Activated naive CD4-positive, alpha-beta T cell treated with anti-CD3 and anti-CD28 coated beads, Interleukin-2, amount 50 U/mL, for 72 hours (primary cell): ENCODE measurements at regions not wholly inside any gene's neighbourhood (a gene's known extent, or its start where the extent isn't known, plus 50 kb on each side); places are given as distances from the start of the nearest gene placed in this dataset.

Experiments used
- ATAC-seq, 2 donors: fragments of 150-1000 bp; cut with Tn5 transposase; 2 replicates each; pipeline ENCODE4 v1.10.0; 2021; ENCODE audit warnings: mild to moderate bottlenecking in 2 of 2, moderate library complexity in 2 of 2
- DNase-seq, 2 donors: peaks; one replicate each; pipeline ENCODE4 v3.0.0; 2021 to 2022; ENCODE audit warnings: low spot score in 2 of 2
- H3K27ac Mint-ChIP-seq, 2 donors: one replicate each; pipeline ENCODE4 v1.8.0; 2022; ENCODE audit warnings: mild to moderate bottlenecking in 2 of 2, mixed read lengths in 2 of 2
- H3K36me3 Mint-ChIP-seq, 2 donors: one replicate each; pipeline ENCODE4 v1.8.0; 2022; ENCODE audit warnings: mixed read lengths in 2 of 2
- H3K9me3 Mint-ChIP-seq, 2 donors: one replicate each; pipeline ENCODE4 v1.8.0; 2022; ENCODE audit warnings: mixed read lengths in 2 of 2

- ATAC-seq (no peak), DNase-seq (no peak)
- no peaks in the 10 kb centered on the region for H3K36me3 Mint-ChIP-seq
- no peak overlapping the region for H3K27ac Mint-ChIP-seq
- H3K9me3 Mint-ChIP-seq, result peaks cover 4% of the 10 kb centered on the region in 2 donors
These were observed 113.0 kb upstream of the PROX1 start for GRCh38 chr1:213874789-213875188.

GRCh38 chr1:213876531-213876930, 111.2 kb upstream of the PROX1 start:
- H3K27ac Mint-ChIP-seq, result no peak overlapping the region
- no peaks in the 10 kb centered on the region for H3K9me3 Mint-ChIP-seq
- no peak for ATAC-seq
- DNase-seq, result no peak
- H3K36me3 Mint-ChIP-seq, result peaks cover 0 to 8% of the 10 kb centered on the region in 2 donors

GRCh38 chr1:213883618-213884017, 104.2 kb upstream of the PROX1 start:
- peak in 1 of 2 donors; percentile 37 for ATAC-seq
- Mint-ChIP-seq H3K9me3 (no peaks in the 10 kb centered on the region), H3K27ac (peak overlapping the region in 1 of 2 donors; percentile 24), H3K36me3 (peaks cover 0 to 8% of the 10 kb centered on the region in 2 donors)
- DNase-seq, result no peak

- Mint-ChIP-seq H3K27ac (no peak overlapping the region), H3K36me3 (peaks cover 0 to 8% of the 10 kb centered on the region in 2 donors), H3K9me3 (no peaks in the 10 kb centered on the region)
- DNase-seq (no peak), ATAC-seq (no peak)
These were observed 103.4 kb upstream of the PROX1 start for GRCh38 chr1:213884402-213884801.

GRCh38 chr1:213884942-213885341, 102.8 kb upstream of the PROX1 start:
- ATAC-seq (no peak), DNase-seq (no peak)
- H3K27ac Mint-ChIP-seq, result no peak overlapping the region
- H3K36me3 Mint-ChIP-seq, result peaks cover 0 to 6% of the 10 kb centered on the region in 2 donors
- no peaks in the 10 kb centered on the region for H3K9me3 Mint-ChIP-seq

GRCh38 chr1:213887842-213888241, 99.9 kb upstream of the PROX1 start:
- H3K36me3 Mint-ChIP-seq, result no peaks in the 10 kb centered on the region
- no peak for ATAC-seq
- H3K9me3 Mint-ChIP-seq, result no peaks in the 10 kb centered on the region
- H3K27ac Mint-ChIP-seq, result no peak overlapping the region
- no peak for DNase-seq

- Mint-ChIP-seq H3K36me3 (no peaks in the 10 kb centered on the region), H3K9me3 (peaks cover 3 to 5% of the 10 kb centered on the region in 2 donors), H3K27ac (no peak overlapping the region)
- ATAC-seq, result no peak
- DNase-seq, result no peak
These were observed 95.5 kb upstream of the PROX1 start for GRCh38 chr1:213891989-213892902.

- ATAC-seq, result no peak
- Mint-ChIP-seq H3K36me3 (no peaks in the 10 kb centered on the region), H3K27ac (no peak overlapping the region), H3K9me3 (peaks cover 3 to 5% of the 10 kb centered on the region in 2 donors)
- DNase-seq, result no peak
These were observed 89.1 kb upstream of the PROX1 start for GRCh38 chr1:213898684-213899083.

GRCh38 chr1:213899413-213899812, 88.4 kb upstream of the PROX1 start:
- DNase-seq, result no peak
- Mint-ChIP-seq H3K27ac (no peak overlapping the region), H3K9me3 (peaks cover 3 to 5% of the 10 kb centered on the region in 2 donors), H3K36me3 (no peaks in the 10 kb centered on the region)
- no peak for ATAC-seq

GRCh38 chr1:213905344-213905743, 82.4 kb upstream of the PROX1 start:
- Mint-ChIP-seq H3K9me3 (peaks cover 0 to 5% of the 10 kb centered on the region in 2 donors), H3K36me3 (no peaks in the 10 kb centered on the region), H3K27ac (no peak overlapping the region)
- DNase-seq (no peak), ATAC-seq (no peak)

GRCh38 chr1:213908521-213908920, 79.3 kb upstream of the PROX1 start:
- peaks cover 0 to 5% of the 10 kb centered on the region in 2 donors for H3K9me3 Mint-ChIP-seq
- DNase-seq, result no peak
- H3K36me3 Mint-ChIP-seq, result no peaks in the 10 kb centered on the region
- ATAC-seq, result no peak
- H3K27ac Mint-ChIP-seq, result no peak overlapping the region

GRCh38 chr1:213914392-213914791, 73.4 kb upstream of the PROX1 start:
- DNase-seq (no peak), ATAC-seq (no peak)
- Mint-ChIP-seq H3K9me3 (peaks cover 0 to 5% of the 10 kb centered on the region in 2 donors), H3K36me3 (no peaks in the 10 kb centered on the region), H3K27ac (no peak overlapping the region)

- no peak for DNase-seq
- no peaks in the 10 kb centered on the region for H3K36me3 Mint-ChIP-seq
- no peak overlapping the region for H3K27ac Mint-ChIP-seq
- H3K9me3 Mint-ChIP-seq, result peaks cover 4 to 10% of the 10 kb centered on the region in 2 donors
- ATAC-seq, result no peak
These were observed 66.5 kb upstream of the PROX1 start for GRCh38 chr1:213921311-213921710.

GRCh38 chr1:213921712-213922111, 66.1 kb upstream of the PROX1 start:
- no peak overlapping the region for H3K27ac Mint-ChIP-seq
- peaks cover 4 to 10% of the 10 kb centered on the region in 2 donors for H3K9me3 Mint-ChIP-seq
- ATAC-seq (no peak), DNase-seq (no peak)
- no peaks in the 10 kb centered on the region for H3K36me3 Mint-ChIP-seq

- H3K27ac Mint-ChIP-seq, result no peak overlapping the region
- peaks cover 4 to 5% of the 10 kb centered on the region in 2 donors for H3K9me3 Mint-ChIP-seq
- no peak for DNase-seq
- no peak for ATAC-seq
- no peaks in the 10 kb centered on the region for H3K36me3 Mint-ChIP-seq
These were observed 62.1 kb upstream of the PROX1 start for GRCh38 chr1:213925531-213926182.

- no peak overlapping the region for H3K27ac Mint-ChIP-seq
- ATAC-seq, result no peak
- H3K9me3 Mint-ChIP-seq, result peaks cover 4 to 5% of the 10 kb centered on the region in 2 donors
These were observed 59.9 kb upstream of the PROX1 start for GRCh38 chr1:213927846-213928245.

GRCh38 chr1:213929398-213929797, 58.4 kb upstream of the PROX1 start:
- H3K9me3 Mint-ChIP-seq, result peaks cover 0 to 5% of the 10 kb centered on the region in 2 donors
- no peak for ATAC-seq
- H3K36me3 Mint-ChIP-seq, result no peaks in the 10 kb centered on the region
- no peak for DNase-seq
- H3K27ac Mint-ChIP-seq, result no peak overlapping the region

More at GRCh38 chr1:213927846-213928245, 59.9 kb upstream of the PROX1 start:
- H3K36me3 Mint-ChIP-seq, result no peaks in the 10 kb centered on the region
- no peak for DNase-seq
